Stimulated activated CD8-positive, alpha-beta memory T cell treated with anti-CD3 and anti-CD28 coated beads, Interleukin-2, amount 100 ng/mL, for 48 hours (primary cell): ENCODE measurements at regions not wholly inside any gene's neighbourhood (a gene's known extent, or its start where the extent isn't known, plus 50 kb on each side); places are given as distances from the start of the nearest gene placed in this dataset.

Experiments
- DNase-seq, 2 donors: peaks; one replicate each; pipeline ENCODE4 v3.0.0-alpha.2; 2020; ENCODE audit warnings: low read depth in 2 of 2

DNA sequence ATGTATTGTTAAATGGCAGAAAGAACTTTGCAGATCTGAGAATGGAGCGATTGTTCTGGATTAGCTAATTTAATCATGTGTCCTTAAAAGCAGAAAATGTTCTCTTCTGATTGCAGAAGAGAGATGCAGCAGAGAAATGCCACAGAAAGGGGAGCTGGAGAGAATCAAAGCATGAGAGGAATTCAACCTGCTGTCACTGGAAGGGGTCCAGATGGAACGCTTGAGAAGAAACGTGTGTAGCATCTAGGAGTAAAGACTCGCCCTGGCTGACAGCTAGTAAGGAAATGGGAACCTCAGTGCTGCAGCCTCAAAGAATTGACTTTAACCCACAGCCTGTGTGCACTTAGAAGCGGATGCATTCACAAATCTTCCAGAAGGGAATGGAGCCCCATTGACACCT lies 502.8 kb downstream of the KLF12 start:
- no peak for DNase-seq

DNA sequence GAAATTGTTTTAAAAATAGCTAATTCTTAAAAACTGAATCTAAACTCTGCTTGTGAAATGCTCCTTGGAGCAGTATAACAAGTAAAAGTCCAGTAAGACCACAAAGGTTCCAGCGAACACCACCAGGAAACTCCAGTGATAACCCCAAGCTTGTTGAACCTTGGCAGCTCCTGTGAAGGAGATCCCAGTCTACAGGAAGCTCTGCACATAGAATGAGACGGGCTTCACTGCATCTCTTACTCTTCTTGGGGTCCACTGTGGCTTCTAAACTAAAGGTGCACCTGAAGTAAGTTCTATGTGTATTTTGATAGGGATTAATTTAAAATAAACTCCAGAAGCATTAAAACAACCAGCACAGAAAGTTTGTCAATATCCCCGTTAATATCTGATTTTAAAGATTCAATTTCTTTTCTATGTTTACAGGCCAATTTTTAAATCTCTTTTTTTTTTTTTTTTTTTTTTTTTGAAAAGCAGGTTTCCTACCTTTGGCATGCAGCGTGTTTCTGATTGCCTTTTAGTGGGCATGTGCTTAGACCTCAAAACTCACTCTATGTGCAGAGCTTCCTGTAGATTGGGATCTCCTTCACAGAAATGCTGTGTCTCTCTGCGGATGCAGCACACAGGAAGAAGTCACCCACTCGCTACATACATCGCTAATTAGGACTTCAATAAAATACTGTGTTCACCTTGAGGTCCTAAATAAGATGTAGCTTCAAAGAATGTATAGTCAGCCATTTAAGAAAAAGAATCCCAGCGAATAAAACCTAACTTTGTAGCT lies 508.5 kb downstream of the KLF12 start:
- no peak for DNase-seq

DNA sequence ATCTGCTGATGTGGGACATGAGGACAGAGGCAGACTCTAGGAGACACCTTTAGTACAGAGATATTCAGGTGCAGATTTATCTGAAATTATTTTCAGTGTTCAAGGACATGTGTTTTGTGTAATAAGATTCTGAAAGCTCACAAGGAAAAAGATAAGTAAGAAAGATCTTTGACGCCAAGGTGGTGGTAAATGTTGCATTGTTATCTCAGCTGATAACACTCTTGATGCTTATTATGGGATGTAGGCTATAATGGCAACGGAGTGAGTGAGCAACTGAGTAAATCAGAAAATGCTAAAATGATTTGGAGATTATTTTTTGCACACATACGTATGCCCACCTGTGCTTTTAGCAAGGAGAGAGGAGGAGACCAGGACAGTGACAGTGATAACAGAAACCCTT lies 510.9 kb downstream of the KLF12 start:
- no peak for DNase-seq

DNA sequence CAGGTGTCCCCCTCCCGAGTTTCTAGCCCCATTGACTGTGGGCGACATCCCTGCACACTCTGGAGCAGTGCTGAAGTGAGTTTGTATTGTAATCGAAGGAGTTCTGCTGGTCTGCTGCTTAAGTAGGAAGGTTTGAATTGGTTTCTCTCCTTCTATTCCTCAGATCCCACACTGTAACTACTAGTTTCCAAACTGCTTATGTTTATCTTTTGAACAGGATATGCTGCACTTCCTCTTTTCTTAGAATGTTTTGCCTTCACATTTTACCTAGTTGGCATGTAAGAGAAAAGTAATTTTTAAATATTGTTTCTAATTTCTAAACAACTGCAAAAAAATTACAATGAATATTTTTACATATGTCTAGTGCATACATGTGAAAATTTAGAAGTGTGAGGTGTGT lies 511.8 kb downstream of the KLF12 start:
- DNase-seq: no peak

DNA sequence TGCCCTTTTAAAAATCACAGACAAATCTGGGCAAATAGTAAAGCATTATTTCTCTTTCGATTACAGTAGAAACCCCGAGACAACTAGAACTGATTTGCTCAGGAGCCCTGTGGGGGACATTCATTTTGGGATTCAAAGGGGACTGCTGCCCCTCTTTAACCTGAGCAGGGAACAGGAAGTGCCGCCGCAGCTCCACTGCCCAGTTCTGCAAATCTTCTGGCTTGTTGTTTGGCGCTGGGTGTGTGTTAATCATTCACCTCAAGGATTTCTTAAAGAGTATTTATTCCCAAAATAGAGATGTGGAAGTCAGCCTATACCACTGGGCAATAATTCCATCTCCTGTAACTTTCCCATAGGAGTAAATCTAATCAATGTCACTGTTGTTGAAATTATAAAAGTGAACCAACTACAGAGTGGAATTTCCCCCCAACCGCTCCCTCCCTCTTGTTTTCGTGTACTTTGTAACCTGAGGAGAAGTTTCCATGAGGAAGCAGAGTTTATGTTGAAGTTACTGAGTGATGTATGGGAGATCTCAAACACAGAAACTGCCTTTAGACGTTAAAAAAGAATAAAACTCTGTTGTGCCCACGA lies 515.8 kb downstream of the KLF12 start:
- DNase-seq: no peak

DNA sequence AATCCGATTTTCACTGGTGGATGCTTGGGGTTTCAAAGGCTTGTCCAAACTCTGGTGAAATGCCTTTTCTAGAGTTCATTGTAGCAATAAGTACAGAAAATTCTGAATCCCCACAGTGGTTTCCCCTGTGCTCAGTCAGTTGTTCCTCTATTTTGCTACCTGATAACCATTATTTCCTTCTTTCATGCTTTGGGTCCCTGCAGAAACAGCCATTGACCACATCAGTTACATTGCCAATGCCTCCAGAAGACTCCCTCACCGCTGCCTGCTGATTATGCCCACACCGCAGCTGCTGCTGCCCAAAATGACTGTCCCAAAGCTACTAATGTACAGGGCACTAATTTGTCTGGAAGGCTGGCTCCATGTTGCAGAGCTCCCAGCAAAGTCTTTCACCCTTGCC lies 517.3 kb downstream of the KLF12 start:
- no peak for DNase-seq

- DNase-seq: no peak
Measured at GRCh38 chr13:73610799-73611592, 523.2 kb downstream of the KLF12 start.

- DNase-seq: no peak
Measured at GRCh38 chr13:73608711-73609485, 525.3 kb downstream of the KLF12 start.

DNA sequence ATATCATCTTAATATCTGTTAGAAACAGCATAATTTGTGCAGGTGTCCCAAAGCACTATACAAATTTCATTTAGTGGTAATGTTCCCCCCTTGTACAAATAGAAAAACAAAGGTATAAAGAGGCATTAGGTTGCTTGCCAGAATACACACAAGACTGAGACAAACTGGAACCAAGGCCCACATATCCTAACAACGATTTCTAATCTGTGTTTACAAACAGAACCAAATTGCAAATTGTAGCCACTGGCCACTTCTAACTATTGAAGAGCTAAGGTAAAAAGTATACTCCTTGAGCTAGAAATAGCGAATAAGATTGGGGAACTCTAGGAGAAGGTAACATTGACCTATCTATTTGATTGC lies 526.1 kb downstream of the KLF12 start:
- DNase-seq: no peak

- DNase-seq: no peak
Measured at GRCh38 chr13:73607489-73608156, 526.6 kb downstream of the KLF12 start.

GRCh38 chr13:73603646-73604045 lies 530.6 kb downstream of the KLF12 start:
- no peak for DNase-seq

DNA sequence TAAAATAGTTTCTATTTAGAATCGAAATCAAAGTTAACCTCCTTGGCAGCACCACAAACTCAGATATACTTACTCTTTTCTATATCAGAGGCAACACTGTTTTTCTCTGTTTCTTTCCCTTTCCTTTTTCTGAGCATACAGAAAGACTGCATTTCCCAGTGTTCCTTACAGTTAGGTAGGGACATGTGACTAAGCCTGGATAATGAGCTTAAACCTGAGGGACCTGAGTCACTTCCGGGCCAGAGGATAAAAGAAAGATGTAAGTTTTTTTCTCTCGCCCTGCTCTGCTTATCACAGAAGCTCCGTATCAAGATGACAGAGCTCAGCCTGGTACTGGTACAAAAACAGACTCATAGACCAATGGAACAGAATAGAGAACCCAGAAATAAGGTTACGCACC lies 531.9 kb downstream of the KLF12 start:
- no peak for DNase-seq

GRCh38 chr13:73601708-73602107 lies 532.5 kb downstream of the KLF12 start:
- DNase-seq: no peak

DNA sequence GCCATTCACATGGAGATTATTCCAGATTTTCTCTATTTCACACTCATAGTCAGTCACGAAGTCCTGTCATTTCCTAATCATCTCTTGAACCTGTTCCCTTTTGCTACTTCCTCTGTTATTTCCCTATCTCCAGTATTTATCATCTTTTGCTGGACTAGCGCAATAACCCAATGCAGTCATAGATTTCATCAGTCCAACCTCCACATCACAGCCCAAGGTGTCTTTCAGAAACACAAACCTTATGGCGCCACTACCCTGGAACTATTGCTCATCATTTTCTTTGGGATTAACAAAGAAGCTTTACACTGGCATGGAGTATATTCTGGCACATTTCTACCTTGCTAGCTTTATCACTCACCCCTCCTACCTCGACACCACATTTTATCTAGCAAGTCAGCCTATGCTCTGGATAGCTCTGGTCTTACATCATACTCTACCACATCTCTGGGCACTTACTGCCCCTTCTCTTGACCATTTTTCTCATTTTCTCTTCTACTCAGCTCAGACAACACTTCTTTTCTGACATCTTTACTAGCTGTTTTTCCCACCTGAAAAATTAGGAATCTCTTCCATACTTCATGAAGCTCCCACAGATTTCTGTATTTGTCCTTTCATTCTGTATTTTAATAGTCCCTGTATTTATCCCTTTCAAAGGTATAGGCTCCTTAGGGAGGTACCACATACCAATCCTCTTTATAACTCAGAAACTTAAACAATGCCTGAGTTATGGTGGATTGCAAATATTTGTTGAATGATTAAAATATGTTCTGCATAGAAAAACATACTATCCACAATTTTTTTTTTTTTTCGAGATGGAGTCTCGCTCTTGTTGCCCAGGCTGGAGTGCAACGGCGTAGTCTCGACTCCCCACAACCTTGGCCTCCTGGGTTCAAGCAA lies 534.7 kb downstream of the KLF12 start:
- no peak for DNase-seq

DNA sequence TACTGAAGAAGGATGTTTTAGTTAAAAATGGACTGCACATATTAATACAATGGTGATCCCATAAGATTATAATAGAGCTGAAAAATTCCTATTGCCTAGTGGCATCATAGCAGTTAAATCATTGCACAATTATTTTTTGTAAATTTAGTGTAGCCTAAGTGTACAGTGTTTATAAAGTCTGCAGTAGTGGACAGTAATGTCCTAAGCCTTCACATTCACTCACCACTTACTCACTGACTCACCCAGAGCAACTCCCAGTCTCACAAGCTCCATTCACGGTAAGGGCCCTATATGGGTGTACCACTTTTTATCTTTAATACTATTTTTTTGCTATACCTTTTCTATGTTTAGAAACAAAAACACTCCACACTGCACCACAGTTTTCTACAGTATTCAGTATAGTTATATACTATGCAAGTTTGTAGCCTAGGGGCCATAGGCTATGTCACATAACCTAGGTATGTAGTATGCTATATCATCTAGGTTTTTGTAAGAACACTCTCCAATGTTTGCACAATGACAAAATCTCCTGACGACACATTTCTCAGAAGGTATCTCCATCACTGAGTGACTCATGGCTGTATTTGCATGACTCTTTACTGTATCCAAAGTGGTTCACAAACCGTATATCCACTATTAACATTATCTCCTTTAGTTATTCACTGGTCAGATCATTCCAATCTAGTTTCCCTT lies 536.0 kb downstream of the KLF12 start:
- DNase-seq: no peak

DNA sequence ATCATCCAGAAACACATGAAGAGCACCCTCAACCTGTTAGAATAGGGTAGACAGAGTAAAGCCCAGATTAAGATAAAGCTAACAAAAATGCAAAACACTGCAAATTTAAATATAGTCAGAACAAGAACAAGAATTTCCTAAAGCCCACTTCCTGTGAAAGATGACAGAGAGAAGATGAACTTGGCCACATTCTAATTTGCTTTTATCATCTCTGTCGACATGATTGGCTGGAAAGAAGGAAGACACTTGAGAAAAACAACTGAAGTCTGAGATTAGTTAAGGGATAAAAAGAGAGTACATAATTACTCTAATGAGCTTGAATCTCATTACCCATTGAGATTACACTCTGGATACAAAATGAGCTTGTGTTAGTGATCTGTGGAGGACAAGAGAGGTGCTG lies 537.6 kb downstream of the KLF5 start:
- no peak for DNase-seq

DNA sequence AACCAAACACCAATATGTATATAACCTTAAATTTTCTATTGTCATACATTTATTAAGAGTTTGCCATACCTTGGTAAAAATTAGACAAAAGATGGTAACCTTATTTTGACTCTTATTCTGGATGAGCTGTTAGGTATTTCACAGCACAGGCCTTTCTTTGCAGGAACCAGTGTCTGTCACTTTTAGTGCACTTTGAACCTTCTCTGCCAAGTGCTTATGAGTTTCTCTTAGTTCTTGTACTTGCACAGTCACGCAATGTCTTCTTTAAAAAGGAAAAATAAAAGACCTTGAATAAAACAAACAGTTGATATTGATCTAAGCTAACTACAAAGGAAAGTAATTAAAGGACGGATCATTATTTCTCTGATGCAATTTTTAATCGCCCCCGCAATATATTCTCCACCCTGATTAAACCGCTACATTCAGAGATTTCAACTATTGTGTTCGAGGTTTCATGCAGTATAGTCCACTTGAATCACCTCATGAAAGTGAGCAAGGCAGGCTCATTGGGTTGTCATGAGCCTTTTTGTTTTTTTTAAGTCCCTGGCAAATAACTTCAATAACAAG lies 534.5 kb downstream of the KLF5 start:
- no peak for DNase-seq

- DNase-seq: no peak
Measured at GRCh38 chr13:73591861-73592260, 533.1 kb downstream of the KLF5 start.

DNA sequence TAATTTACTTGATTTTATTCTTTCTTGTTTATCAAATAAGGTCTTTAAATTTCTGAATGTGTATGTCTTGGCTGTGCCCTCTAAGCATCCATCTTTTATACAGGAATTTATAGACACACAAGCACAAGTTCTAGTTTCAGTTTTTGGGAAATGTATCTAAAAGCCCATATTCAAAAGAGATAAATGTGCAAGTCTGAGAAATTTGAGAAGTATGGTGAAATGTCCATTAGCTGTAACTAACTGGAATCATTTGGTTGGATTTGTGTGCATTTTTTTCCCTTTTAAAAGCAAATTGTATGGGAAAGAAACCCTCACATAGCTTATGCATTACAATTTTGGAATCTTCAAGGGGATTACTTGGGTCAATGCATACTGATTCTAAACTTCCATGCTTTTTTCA lies 532.0 kb downstream of the KLF5 start:
- no peak for DNase-seq

DNA sequence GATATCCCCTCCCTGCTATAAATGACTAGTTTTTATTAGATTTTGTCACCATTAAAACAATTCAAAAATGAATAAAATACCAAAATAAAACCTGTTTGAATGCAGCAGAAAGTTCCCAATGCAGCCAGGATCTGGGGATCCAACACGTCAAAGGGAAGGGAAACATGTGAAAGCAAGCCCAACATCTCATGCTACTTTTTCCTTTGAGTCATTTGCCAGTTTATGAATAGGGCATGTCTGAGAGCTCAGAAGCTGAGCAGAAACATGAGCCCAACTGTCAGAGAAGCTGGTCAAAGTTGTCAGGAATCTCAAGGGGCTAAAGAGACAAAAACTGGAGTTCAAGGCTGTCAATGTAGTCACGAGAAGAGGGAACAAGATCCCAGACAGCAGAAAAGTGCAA lies 526.4 kb downstream of the KLF5 start:
- no peak for DNase-seq
